ENCODE measurements at regions not wholly inside any gene's neighbourhood (a gene's known extent, or its start where the extent isn't known, plus 50 kb on each side); places are given as distances from the start of the nearest gene placed in this dataset.
"Not testable (repeated sequence)": the region's sequence is repeated elsewhere in the genome, so short reads cannot be mapped to it uniquely, and the experiment has no call there.

GRCh38 chr19:29873801-29874575 is 62.2 kb downstream of the CCNE1 start:
- no peak for DNase-seq

DNA sequence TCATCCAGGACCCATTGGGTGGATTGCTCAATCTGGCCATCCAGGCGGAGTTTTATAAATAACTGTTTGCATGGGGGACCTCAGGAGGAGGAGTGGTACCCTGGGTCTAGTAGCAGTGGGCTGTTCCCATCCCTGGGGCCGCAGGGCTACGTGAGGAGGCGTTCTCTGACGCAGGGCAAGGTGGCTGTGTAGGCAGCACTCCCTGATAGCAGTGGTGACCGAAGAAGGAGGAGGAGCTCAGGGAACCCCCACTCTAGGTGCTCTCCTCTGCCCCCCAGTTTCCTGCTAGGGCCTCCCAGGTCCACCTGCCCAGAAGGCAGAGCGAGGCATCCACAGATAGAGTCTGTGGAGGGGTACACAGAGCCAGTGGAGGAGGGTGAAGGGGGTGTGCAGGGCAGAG is 64.1 kb downstream of the CCNE1 start:
- no peak for DNase-seq

GRCh38 chr19:29876414-29876813 is 64.6 kb downstream of the CCNE1 start:
- DNase-seq = no peak

GRCh38 chr19:29876908-29877307 is 65.1 kb downstream of the CCNE1 start:
- DNase-seq = not testable (repeated sequence)

DNA sequence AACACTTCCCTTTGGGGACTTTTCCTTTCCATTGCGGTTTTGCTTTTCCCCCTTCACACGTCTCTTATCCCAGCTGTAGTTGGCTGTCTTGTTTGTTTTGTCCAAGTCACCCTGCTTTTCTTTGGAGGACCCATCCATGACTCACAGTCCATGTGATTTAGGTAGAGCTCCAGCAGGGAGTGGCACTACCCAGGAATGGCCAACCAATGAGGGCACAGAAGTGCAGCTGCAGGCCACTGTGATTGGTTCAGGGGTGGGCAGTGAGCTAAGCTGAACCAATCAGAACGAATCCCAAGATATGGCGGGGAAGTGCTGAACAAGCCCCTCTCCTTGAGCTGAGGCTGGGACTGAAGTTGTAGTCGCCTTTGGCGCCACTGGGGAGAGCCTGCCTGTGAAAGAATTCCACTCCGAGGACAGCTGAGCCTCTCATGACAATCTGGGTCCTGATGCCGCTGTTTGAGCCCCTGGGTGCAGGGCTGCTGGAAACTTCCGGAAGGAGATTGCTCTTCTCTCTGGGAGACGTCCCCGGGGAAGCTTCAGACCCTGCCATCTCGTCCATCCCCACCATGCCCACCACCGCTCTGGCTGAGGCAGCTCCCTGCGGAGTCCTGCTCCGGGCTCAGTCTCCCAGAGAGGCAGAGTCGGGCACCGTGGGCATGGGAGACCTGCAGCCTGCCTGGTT is 62.9 kb upstream of the URI1 start:
- DNase-seq = peak; percentile 45

DNA sequence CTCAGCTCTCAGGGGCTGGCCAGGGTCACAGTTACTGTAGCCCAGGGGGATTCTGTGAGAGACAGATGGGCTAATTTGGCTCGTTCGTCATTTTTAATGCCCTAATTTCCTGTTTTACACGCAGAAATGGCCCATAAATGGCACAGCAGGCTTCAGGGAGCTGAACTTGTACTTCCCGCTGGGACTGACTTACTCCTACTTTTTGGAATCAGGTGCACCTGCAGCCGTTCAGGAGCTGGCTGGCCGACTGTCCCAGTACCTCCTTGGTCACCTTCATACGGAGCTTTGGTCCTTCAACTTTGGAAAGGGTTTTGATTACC is 62.4 kb upstream of the URI1 start:
- DNase-seq = no peak

- no peak for DNase-seq
Measured at GRCh38 chr19:29880498-29881081, 61.4 kb upstream of the URI1 start.

- no peak for DNase-seq
Measured at GRCh38 chr19:29881386-29881785, 60.7 kb upstream of the URI1 start.

DNA sequence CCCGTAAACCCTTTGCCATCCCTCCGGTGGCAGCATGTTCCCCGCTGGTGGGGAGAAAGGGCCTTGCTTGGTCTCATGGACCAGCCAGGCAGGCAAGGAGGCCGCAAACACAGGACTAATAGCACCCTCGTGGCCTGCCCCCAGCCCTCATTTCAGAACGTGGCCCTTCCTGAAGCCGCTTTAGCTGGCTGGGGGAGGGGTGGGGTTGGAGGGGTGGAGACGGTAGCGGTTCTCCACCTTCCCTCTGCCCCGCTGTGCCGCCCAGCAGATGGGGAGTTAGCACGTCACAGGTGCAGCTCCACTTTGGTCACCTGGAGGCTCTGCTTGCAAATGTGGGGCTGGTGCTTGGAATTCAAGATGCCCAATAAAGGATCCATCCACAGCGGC is 59.3 kb upstream of the URI1 start:
- no peak for DNase-seq

- DNase-seq = no peak
Measured at GRCh38 chr19:29884044-29884443, 58.0 kb upstream of the URI1 start.

DNA sequence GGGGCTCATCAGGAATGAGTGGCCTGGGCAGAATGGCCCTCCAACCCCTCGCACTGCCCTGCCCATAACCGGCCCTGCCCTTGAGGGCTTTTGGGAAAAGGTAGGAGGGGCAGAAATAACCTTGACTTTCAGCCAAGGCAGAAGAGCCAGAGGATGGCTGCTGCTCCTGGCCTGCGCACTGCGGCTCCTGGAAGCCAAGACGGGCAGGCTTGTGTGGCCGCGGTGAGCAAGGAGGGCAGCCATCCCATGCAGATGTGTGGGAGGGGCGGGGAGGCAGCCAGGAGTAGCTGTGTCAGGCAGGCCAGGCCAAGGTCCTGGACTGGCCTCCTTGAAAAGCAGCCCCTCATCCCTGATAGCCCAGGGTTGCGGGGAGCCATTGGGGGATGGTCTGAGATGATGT is 57.6 kb upstream of the URI1 start:
- no peak for DNase-seq

DNA sequence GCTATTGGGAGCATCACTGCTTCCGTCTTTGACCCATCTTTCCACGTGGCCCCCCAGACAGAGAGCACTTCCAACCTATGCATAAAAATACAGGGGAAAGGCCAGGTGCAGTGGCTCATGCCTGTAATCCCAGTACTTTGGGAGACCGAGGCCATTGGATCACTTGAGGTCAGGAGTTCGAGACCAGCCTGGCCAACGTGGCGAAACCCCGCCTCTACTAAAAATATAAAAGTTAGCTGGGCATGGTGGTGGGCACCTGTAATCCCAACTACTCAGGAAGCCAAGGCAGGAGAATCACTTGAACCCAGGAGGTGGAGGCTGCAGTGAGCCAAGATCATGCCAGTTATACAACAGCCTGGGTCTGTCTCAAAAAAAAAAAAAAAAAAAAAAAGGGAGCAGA is 55.9 kb upstream of the URI1 start:
- not testable (repeated sequence) for DNase-seq

GRCh38 chr19:29886586-29886985 is 55.5 kb upstream of the URI1 start:
- DNase-seq = no peak

- no peak for DNase-seq
Measured at GRCh38 chr19:29887442-29887855, 54.6 kb upstream of the URI1 start.

DNA sequence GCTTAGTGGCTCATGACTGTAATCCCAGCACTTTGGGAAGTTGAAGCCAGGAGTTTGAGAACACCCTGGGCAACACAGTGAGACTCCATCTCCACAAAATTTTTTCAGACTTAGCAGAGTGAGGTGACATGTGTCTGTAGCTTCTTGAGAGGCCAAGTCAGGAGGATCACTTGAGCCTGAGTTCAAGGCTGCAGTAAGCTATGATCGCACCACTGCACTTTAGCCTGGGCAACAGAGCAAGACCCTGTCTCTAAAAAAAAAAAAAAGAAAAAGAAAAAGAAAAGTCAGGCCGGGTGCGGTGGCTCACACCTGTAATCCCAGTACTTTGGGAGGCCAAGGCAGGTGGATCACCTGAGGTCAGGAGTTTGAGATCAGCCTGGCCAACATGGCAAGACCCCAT is 54.0 kb upstream of the URI1 start:
- DNase-seq = not testable (repeated sequence)

DNA sequence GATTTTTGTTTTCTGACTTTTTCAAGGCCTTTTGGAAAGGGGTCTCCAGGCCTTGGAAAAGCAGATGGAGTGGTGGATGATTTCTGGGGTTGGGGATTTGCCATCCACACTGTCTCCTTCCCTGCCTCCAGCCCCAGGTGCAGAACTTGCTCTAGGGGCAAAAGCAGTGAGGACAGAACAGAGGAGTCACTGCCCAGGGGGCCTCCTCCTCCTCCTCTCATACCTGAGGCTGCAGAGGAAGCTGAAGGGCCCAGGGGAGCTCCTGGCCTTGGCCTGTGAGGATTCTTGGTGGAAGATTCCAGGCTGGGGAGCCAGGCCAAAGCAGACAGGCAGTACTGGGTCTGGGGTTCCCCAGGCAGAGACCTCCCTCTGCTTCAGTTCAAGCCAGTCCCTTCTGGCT is 52.3 kb upstream of the URI1 start:
- DNase-seq = no peak

DNA sequence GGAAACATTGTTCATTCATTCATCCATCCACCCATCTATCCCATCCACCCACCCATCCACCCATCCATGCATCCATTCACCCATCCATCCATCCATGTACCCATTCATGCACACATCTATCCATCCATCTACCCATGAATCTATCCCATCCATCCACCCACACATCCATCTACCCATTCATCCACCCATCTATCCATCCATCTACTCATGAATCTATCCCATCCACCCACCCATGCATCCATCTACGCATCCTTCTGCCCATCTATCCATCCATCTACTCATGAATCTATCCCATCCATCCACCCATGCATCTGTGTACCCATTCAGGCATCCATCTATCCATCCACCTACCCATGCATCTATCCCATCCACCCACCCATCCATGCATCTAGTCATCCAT is 51.6 kb upstream of the URI1 start:
- no peak for DNase-seq

Data from NCI-H774 (cell line).